ENCODE measurements at regions not wholly inside any gene's neighbourhood (a gene's known extent, or its start where the extent isn't known, plus 50 kb on each side); places are given as distances from the start of the nearest gene placed in this dataset.
"Not testable (repeated sequence)": the region's sequence is repeated elsewhere in the genome, so short reads cannot be mapped to it uniquely, and the experiment has no call there.

DNA sequence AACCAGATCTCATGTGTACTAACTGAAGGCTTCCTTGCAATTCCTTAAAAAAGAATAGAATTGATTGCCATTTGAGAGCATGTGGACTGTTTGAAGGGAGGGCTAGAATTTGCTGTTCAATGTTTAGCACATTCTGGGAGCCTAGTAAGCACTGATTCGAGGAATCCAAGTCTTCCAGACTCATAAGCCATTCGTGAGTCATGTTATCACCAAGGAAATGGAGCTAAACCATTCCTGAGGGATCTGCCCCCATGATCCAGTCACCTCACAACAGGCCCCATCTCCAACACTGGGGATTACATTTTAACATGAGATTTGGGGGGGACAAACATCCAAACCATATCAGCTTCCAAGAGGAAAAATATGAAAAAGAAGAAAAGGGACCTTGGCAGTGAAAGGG, 276.4 kb downstream of the KCNRG start:
- no peak overlapping the region for H3K27ac ChIP-seq

DNA sequence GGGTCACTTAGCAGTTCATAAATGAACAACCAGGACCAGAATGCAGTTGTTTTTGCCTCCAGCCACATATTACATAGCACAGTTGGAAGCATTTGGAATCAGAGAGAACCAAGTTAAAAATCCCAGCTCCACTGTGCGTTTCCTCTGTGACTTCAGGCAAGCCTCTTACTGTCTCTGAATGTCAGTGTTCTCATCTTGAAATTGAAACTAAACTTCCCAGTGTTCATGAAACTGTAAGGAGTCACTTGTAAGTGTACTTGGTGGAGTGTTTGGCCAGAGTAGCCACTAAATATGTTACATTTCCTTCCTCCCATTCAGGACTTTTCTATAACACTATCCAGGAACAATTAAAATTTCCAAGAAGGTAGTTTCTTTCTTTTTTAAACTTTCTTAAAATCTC, 276.8 kb downstream of the KCNRG start:
- DNase-seq (ENCODE audit: low read depth, low spot score) = no peak

More for the DNA sequence above, 276.4 kb downstream of the KCNRG start:
- DNase-seq (ENCODE audit: low read depth, low spot score) = no peak

DNA sequence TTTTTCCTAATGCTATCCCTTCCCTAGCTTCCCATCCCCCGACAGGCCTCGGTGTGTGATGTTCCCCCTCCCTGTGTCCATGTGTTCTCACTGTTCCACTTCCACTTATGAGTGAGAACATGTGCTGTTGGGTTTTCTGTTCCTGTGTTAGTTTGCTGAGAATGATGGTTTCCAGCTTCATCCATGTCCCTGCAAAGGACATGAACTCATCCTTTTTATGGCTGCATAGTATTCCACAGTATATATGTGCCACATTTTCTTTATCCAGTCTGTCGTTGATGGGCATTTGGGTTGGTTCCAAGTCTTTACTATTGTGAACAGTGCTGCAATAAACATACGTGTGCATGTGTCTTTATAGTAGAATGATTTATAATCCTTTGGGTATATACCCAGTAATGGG, 279.2 kb downstream of the KCNRG start:
- H3K27ac ChIP-seq; DNase-seq (ENCODE audit: low read depth, low spot score): not testable (repeated sequence)

More for the DNA sequence above, 276.8 kb downstream of the KCNRG start:
- no peak overlapping the region for H3K27ac ChIP-seq

DNA sequence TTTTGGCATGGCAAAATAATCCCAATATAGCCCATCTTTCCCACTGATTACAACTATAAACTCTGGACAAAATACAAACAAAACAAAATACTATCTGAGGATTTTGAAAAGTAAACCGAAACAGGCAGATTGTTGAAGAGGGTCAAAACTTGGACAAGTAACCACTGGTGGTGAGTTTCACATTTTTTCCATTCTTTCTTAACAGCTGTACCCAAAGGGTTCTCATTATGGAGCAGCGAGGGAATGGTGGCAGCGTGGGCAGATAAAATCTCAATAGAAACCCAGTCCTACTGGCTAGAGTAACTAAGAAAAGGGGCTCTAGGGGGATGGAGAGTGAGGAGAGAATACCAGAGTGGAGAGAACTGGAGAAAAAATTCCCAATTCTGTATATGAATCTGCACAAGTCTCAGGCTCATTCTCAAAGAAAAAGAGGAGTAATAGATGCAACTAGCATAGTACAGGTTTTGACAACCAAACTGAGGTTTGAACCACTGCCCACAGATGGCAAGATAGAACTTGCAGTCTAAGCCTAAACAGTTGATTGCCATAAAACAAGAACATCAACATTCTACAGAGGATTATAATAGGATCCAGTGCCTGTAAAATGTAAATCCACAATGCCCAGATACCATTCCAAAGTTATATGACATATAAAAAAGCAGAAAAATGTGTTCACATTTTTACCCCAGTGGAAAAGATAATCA, 284.5 kb downstream of the KCNRG start:
- DNase-seq (ENCODE audit: low read depth, low spot score) = no peak
- H3K27ac ChIP-seq = no peak overlapping the region

DNA sequence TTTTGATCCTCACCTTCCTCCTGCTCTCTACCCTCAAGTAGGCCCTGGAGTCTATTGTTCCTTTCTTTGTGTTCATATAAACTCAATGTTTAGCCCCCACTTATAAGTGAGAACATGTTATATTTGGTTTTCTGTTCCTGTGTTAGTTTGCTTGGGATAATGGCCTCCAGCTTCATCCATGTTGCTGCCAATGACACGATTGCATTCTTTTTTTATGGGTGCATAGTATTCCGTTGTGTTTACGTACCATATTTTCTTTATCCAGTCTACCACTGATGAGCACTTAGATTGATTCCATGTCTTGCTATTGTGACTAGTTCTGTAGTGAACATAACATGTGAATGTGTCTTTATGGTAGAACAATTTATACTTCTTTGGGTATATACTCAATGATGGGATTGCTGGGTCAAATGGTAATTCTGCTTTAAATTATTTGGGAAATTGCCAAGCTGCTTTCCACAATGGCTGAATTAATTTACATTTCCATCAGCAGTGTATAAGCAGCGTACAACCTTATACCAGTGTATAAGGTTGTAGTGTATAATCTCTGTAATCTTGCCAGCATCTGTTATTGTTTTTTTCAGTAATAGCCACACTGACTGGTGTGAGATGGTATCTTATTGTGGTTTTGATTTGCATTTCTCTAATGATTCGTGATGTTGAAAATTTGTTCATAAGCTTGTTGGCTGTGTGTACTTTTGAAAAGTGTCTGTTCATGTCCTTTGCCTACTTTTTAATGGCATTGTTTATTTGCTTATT, 288.9 kb downstream of the KCNRG start:
- no peak for DNase-seq (ENCODE audit: low read depth, low spot score)
- no peak overlapping the region for H3K27ac ChIP-seq

DNA sequence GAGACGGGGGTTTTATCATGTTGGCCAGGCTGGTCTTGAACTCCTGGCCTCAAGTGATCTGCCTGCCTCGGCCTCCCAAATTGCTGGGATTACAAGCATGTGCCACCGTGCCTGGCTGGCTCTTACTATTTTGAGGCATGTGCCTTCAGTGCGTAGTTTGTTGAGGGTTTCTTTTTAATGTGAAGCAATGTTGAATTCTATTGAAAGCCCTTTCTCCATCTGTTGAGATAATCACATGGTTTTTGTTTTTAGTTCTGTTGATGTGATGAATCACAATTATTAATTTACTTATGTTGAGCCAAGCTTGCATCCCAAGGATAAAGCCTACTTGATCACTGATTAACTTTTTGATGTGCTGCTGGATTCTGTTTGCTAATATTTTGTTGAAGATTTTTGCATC, 290.9 kb downstream of the KCNRG start:
- H3K27ac ChIP-seq = no peak overlapping the region
- no peak for DNase-seq (ENCODE audit: low read depth, low spot score)

DNA sequence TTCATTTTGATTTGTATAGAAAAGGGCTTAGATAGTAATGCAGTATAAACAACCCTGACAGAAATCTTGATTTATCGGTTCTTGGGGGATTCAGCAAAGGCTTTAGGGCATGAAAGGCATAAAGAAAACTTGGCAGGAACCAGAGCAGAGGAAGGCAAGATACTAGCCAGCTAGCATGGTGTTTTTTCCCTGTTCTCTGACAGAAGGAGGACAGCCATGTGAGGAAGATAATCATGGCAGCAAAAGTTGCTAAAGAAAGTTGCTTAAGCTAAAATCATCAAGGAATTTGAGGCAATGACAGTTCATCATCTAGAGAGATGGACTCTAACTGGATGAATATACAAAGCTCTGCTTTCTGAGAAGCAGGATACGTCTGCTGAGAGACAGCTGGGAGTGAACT, 294.1 kb downstream of the KCNRG start:
- no peak overlapping the region for H3K27ac ChIP-seq
- no peak for DNase-seq (ENCODE audit: low read depth, low spot score)

DNA sequence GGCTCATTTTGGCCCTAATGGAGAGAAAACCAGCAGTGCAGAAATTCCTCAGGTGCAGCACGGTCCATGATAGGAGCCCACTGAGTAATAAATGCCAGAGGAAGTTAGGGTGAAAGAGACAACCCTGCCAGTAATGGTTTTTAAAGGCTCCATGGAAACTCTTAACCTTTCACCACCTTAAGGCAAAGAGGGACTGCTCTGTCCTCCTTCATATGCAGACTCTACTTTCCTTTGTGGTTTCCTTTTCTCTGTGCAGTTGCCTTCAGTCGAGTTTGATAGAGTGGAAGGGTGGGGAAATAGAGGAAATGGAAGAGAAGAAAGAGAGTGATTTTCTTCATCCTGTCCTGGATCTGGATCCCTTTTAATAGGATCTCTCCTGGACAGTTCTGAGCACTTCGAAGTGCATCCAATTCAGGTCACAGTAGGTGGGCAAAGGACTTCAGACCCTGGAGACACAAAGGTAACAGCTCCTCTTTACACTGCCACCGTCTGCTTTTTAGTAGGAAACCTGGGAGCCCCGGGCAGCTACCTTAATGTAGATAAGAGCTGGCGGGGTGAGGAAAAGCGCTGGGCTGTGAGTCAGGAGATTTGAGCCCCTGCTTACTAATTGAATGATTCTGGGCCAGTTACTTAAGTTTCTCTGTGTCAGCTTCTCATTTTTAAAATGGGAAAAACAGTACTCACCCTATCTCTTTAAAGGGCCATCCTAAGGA, 294.8 kb downstream of the KCNRG start:
- no peak for DNase-seq (ENCODE audit: low read depth, low spot score)
- H3K27ac ChIP-seq = no peak overlapping the region

DNA sequence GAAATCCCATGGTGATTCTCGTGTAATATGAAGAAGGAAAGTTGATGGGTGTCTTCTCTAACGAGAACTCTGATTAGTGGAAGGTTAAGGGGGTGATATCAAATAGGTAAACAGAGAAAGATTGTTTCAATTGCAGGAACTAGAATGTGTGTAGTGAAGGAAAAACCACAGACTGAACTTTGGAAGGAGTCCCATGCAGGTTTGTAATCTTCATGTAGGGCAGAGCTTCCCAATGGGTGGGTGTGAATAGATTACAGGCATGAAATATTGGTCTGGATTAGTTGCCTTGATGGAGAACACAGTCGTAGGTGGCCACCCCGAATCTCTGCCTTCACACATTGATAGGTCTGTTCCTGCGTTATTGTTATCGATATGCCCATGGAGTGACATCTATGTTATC, 295.5 kb downstream of the KCNRG start:
- DNase-seq (ENCODE audit: low read depth, low spot score) = no peak
- H3K27ac ChIP-seq = no peak overlapping the region

DNA sequence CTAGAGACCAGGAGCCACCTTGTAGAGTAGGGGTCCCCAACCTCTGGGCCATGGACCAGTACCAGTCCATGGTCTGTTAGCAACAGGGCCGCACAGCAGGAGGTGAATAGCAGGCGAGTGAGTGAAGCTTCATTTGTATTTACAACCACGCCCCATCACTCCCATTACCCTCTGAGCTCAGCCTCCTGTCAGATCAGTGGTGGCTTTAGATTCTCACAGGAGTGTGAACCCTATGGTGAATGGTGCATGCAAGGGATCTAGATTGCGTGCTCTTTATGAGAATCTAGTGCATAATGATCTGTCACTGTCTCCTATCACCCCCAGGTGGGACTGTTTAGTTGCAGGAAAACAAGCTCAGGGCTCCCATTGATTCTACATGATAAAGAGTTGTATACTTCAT, 303.6 kb downstream of the KCNRG start:
- no peak overlapping the region for H3K27ac ChIP-seq
- DNase-seq (ENCODE audit: low read depth, low spot score) = no peak

DNA sequence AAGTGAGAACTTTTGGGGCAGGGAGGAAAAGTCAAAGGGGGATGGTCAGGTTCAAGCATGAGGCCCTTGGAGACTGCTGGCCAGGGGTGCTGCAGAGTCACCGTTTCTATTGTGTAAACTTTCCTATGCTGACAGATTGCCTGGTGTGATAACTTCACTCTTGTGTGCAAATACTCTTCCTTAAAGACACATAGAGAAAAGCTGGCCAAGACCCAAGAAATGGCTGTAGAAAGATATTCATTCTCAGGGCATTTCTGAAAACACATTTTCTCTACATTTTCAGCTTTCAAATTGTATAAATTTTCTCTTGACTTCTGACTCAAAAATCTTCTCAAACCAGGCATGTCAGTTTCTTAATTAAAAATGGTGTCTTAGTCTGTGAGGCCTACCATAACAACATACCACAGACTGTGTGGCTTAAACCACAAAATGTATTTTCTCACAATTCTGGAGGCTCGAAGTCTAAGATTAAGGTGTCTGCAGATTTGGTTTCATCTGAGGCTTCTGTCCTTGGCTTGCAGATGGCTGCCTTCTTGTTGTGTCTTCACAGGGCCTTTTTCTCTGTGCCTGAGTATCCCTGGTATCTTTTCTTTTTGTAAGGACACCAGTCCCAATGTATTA, 304.5 kb downstream of the KCNRG start:
- no peak for DNase-seq (ENCODE audit: low read depth, low spot score)
- H3K27ac ChIP-seq = peak overlapping the region; percentile 21

DNA sequence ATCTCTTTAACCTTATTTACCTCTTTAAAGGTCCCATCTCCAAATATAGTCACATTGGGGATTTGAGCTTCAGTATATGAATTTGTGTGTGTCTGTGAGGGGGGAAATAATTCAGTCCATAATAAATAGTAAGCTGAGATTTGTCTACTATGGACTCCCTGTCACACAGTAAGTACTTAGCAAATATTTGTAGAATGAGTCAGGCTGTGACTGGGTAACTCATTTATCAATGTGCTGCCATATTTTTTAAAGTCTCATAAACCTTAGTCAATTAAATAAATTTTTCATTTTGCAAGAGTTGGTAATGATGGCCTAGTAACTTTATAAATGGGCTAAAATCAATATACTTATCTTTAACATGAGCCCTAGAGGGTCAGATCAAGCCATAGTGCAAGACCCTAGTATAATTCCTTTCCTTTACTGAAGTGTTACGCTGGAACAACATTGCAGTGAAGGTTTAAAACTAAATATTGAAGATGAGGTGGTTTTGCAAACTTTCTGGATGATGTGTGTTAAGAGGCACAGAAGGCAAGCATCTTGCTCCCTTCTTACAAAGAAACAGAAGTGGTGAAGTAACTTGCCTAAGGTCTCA, 305.1 kb downstream of the KCNRG start:
- no peak for DNase-seq (ENCODE audit: low read depth, low spot score)
- peak overlapping the region; percentile 21 for H3K27ac ChIP-seq

DNA sequence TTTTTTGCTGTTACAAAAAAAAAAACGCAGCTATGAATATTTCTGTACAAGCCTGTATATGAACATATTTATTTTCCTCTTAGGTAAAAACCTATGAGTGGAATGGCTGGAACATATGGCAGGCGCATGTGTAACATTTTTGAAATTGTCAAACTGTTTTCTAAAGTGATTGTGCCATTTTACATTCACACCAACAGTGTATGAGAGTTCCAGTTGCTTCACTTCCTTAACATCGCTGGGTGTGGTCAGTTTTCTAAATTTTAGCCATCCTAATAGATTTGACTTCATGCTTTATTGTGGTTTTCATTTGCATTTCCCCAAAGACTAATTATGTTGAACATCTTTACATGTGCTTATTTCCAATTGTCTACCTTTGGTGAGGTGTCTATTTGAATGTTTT, 306.8 kb downstream of the KCNRG start:
- DNase-seq (ENCODE audit: low read depth, low spot score) = no peak
- no peak overlapping the region for H3K27ac ChIP-seq

DNA sequence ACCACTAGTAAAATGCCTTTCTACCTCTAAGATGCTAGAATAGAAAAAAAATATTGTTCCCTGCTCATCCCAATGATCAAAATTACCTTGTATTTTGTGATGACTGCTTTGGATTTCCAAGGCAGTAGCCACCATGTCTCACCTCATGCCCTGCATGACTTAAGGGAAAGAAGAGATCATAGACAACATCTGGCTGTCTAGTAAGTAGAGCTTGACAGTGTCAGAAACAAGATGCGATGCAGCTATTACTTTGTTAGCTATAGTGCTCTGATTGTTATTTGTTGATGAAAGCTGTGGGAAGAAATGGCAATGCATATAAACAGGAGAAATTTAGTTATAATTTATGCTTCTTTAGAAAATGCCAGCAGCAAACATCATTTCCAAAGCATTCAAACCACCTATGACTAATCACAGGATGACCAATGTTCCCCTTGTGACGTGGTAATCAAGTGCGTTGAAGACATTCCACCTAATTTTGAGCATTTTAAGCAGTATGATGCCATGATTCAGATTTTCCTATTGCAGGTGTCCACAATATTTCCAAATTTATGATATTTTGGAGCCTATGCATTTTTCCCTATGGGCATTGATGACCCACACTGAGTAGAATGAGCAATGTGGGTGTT, 308.3 kb downstream of the KCNRG start:
- H3K27ac ChIP-seq = no peak overlapping the region
- peak; percentile 37 for DNase-seq (ENCODE audit: low read depth, low spot score)

DNA sequence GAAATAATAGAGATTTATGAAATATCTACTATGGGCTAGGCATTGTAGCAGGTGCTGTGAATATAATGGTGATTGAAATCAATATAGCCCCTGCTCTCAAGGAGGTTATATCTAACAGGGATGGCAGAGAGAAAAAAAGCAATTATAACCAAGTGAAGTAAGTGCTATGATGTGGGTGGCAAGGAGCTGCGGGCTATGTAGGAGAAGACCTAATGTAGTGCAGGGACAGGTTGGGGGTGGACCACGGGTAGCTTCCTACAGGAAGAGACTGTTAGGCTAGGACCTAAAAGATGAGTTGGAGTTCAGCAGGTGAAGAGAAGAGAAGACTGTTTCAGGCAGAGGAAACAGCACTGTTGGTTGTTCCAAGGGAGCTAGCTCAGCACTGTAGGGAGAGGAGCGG, 311.0 kb downstream of the KCNRG start:
- H3K27ac ChIP-seq = no peak overlapping the region
- DNase-seq (ENCODE audit: low read depth, low spot score) = no peak

DNA sequence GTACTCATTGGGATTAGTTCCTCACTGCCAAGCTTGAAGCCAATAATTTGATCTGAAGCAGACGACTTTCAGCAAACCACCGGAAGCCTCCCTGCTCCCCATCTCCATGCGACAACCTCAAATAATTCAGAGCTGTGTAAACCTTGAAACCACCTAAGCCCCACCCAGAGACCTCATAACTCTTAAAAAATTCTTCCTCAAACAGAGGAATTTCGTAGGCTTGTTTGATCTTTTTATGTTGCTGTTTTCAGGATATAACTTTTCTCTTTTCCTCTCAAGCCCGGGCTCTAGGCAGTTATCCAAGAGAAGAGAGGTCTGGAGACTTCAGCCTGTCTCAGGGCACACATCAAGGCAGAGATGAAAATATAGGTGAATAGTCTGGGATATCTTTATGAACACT, 311.6 kb downstream of the KCNRG start:
- DNase-seq (ENCODE audit: low read depth, low spot score) = no peak
- H3K27ac ChIP-seq = no peak overlapping the region

DNA sequence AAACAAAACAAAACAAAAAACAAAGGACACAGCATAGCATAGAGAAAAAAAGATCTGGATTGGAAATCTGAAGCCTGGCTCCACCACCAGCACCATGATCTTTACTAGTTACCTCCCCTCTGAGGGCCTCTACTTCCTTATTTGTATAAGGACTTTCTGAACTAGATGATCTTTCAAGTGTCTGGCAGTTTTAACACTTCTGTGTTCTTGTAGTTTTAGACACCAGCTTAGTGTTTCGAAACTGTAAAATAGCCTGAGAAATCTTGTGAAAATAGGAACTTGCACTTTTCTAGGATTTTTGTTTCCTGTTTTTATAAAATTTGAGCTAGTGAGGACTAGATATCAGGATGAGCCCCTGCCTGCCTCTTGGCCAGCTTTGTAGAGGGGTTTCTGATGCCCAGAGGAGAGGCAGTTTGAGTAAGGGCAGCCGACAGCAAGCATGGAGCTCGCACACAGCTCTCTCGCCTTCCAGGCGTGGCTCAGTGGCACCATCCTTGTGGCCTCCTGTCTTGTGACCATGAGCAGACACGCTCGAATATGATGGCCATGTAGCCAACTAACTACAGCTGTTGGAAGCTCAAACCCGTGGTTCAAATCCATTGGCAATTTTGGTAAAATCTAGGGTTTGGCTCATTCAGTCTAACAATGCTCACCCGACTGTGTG, 319.0 kb downstream of the KCNRG start:
- H3K27ac ChIP-seq = no peak overlapping the region
- DNase-seq (ENCODE audit: low read depth, low spot score) = no peak

DNA sequence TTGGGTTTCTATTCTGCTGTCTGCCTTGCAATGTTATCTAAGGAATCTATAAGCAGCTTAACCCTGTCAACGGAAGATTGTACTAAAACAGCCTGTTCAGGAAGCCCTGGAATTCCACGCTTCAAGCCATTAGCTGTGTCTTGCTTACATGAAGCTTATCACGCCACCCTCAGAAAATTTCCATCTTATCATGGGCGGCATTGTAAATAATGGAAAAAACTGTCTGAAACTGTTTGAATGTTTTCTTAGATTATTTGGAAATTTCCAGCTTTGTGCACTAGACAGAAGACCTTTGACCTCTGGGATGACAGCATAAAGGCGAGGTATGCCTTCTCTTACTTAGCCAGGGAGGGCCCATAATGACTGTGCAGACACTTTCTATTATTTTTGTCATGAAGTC, 319.7 kb downstream of the KCNRG start:
- H3K27ac ChIP-seq = no peak overlapping the region
- DNase-seq (ENCODE audit: low read depth, low spot score) = no peak

DNA sequence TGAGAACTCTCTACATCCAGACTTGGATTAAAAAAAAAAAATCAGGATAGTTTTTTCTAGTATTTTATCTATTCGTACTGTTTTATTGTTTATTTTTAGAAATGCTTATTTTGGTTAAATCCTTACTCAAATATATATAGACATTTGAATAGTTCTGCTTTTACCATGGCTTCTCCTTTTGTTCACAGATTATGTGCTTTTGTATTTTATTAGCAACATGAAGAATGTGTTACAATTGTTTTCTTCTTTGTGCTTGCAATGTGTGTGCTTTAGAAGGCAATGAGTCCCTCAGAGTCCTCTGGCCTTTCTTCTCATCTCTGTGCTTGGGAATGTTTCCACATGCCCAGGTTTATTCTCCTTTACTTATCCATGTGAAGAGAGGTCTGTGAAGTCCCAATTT, 324.0 kb downstream of the KCNRG start:
- H3K27ac ChIP-seq = no peak overlapping the region
- no peak for DNase-seq (ENCODE audit: low read depth, low spot score)

DNA sequence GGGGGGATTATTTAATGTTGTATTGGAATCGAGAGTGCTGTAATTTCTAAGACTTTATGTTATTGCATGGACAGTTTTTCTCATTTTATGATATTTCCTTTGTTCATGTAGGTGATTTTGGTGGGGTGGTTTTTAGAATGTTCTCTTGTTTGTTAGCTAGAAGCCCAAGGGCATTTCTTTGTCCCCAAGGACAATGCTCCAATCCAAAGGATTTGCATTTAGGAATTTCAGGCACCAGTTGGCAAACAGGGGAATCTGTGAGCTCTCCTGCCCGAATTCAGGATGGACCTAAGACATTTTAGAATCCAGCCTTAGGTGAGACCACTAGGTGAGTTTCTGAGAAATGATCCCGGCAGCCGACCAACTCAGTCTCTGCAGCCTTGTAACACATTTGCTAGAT, 324.9 kb downstream of the KCNRG start:
- no peak for DNase-seq (ENCODE audit: low read depth, low spot score)
- H3K27ac ChIP-seq = no peak overlapping the region

All from epithelial cell of prostate (primary cell).